ENCODE measurements at regions not wholly inside any gene's neighbourhood (a gene's known extent, or its start where the extent isn't known, plus 50 kb on each side); places are given as distances from the start of the nearest gene placed in this dataset.

GRCh38 chr2:16479721-16480120 lies 185.9 kb downstream of the CYRIA start:
- H2BK120ac ChIP-seq (ENCODE audit: low read depth, low read length, poor library complexity, severe bottlenecking) = no peak overlapping the region
- H3K27ac Mint-ChIP-seq = no peak overlapping the region
- no peak overlapping the region for H3K14ac ChIP-seq (ENCODE audit: insufficient read depth, low read length)
- no peaks in the 10 kb centered on the region for H3K23me2 ChIP-seq (ENCODE audit: insufficient read length, low read depth, low read length, poor library complexity, severe bottlenecking)
- H3K4me1 Mint-ChIP-seq = no peaks in the 10 kb centered on the region
- no peak overlapping the region for H2BK15ac ChIP-seq (ENCODE audit: low read depth, low read length)
- no peak overlapping the region for H3K4me2 ChIP-seq (ENCODE audit: insufficient read depth, insufficient read length, low read length)
- H2BK5ac ChIP-seq (ENCODE audit: insufficient read length, low read length) = no peak overlapping the region
- no peaks in the 10 kb centered on the region for H3K9me3 ChIP-seq (ENCODE audit: control insufficient read depth, low read depth, low read length)
- no peak overlapping the region for H3K18ac ChIP-seq (ENCODE audit: insufficient read length, low read depth, low read length)
- H4K5ac ChIP-seq (ENCODE audit: insufficient read length, low read depth, low read length) = no peak overlapping the region
- TF ChIP-seq, protein P1, sequence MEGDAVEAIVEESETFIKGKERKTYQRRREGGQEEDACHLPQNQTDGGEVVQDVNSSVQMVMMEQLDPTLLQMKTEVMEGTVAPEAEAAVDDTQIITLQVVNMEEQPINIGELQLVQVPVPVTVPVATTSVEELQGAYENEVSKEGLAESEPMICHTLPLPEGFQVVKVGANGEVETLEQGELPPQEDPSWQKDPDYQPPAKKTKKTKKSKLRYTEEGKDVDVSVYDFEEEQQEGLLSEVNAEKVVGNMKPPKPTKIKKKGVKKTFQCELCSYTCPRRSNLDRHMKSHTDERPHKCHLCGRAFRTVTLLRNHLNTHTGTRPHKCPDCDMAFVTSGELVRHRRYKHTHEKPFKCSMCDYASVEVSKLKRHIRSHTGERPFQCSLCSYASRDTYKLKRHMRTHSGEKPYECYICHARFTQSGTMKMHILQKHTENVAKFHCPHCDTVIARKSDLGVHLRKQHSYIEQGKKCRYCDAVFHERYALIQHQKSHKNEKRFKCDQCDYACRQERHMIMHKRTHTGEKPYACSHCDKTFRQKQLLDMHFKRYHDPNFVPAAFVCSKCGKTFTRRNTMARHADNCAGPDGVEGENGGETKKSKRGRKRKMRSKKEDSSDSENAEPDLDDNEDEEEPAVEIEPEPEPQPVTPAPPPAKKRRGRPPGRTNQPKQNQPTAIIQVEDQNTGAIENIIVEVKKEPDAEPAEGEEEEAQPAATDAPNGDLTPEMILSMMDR (conservative IDR thresholded peaks at IDR 0.05) = no peak
- H3T11ph ChIP-seq (ENCODE audit: low read length) = no peak overlapping the region
- H3K4me1 ChIP-seq (ENCODE audit: insufficient read depth, low read length) = no peaks in the 10 kb centered on the region
- no peaks in the 10 kb centered on the region for H4K20me1 ChIP-seq (ENCODE audit: control insufficient read depth, insufficient read depth, insufficient read length)
- no peak overlapping the region for H2AK5ac ChIP-seq (ENCODE audit: insufficient read length, low read length)
- H3K79me2 ChIP-seq (ENCODE audit: insufficient read depth, low read length) = no peaks in the 10 kb centered on the region
- 0 out of 5 replicates have a peak, but pooled peaks cover 0 to 3% of the 10 kb centered on the region in 2 experiments for H3K9me3 Mint-ChIP-seq
- H3K36me3 Mint-ChIP-seq (ENCODE audit: insufficient read depth in 1 of 3, low read depth in 3 of 3) = peaks cover 0 to 3% (median 0%) of the 10 kb centered on the region in 3 experiments; a peak in 1 of 7 replicates
- no peak overlapping the region for H4K8ac ChIP-seq (replicated peaks; ENCODE audit: insufficient read length, low read depth, low read length)
- H3K23ac ChIP-seq (ENCODE audit: insufficient read length, low read depth, low read length) = no peak overlapping the region
- H2AFZ ChIP-seq (ENCODE audit: low read length) = no peak overlapping the region
- no peak overlapping the region for H2BK20ac ChIP-seq (ENCODE audit: low read depth, low read length, poor library complexity, severe bottlenecking)
- H3K27ac ChIP-seq (ENCODE audit: insufficient read length, low read depth, low read length) = no peak overlapping the region
- no peaks in the 10 kb centered on the region for H3K27me3 ChIP-seq (ENCODE audit: insufficient read depth, low read length)
- DNase-seq = no peak
- H3K27me3 Mint-ChIP-seq (ENCODE audit: low read depth) = peaks cover 4% of the 10 kb centered on the region
- H3K4ac ChIP-seq (ENCODE audit: low read depth, low read length) = no peak overlapping the region
- H3K56ac ChIP-seq (ENCODE audit: insufficient read length, low read depth, low read length) = no peak overlapping the region
- no peaks in the 10 kb centered on the region for H3K79me1 ChIP-seq (ENCODE audit: insufficient read depth, low read depth, low read length, poor library complexity, severe bottlenecking)
- H3K9ac ChIP-seq (ENCODE audit: extremely low read depth, insufficient read length, low read length) = no peak overlapping the region
- no peak overlapping the region for H4K91ac ChIP-seq (ENCODE audit: insufficient read length, low read depth, low read length)
- no peak overlapping the region for H3K4me3 Mint-ChIP-seq
- no peak overlapping the region for H2BK12ac ChIP-seq (ENCODE audit: insufficient read length, low read depth, low read length)

Measured in H9 (cell line).